HUES6 (cell line): ENCODE measurements at regions not wholly inside any gene's neighbourhood (a gene's known extent, or its start where the extent isn't known, plus 50 kb on each side); places are given as distances from the start of the nearest gene placed in this dataset.

Experiments
- H3K27ac ChIP-seq: 2 replicates; pipeline ENCODE4 v1.7.0; 2013; ENCODE audit warnings: low read depth, mild to moderate bottlenecking, low read length, inconsistent platforms
- H3K27me3 ChIP-seq: 2 replicates; pipeline ENCODE4 v1.6.1; 2013; ENCODE audit warnings: low read length; ENCODE audit not compliant: control insufficient read depth, insufficient read depth
- H3K36me3 ChIP-seq: 2 replicates; pipeline ENCODE4 v1.6.1; 2013; ENCODE audit warnings: low read length; ENCODE audit not compliant: control insufficient read depth, insufficient read depth
- H3K4me1 ChIP-seq: 2 replicates; pipeline ENCODE4 v1.6.1; 2013; ENCODE audit warnings: low read length; ENCODE audit not compliant: control insufficient read depth, insufficient read depth
- H3K4me3 ChIP-seq: 2 replicates; pipeline ENCODE4 v1.5.1; 2013; ENCODE audit warnings: low read depth, low read length
- H3K9ac ChIP-seq: one replicate; pipeline ENCODE4 v1.6.1; 2013; ENCODE audit warnings: mild to moderate bottlenecking, low read length
- H3K9me3 ChIP-seq: 2 replicates; pipeline ENCODE4 v1.6.1; 2013; ENCODE audit warnings: low read depth, low read length; ENCODE audit not compliant: control insufficient read depth, insufficient read depth

- peaks cover 10% of the 10 kb centered on the region for H3K9me3 ChIP-seq
These were observed 570.8 kb upstream of the CPEB2 start for GRCh38 chr4:14431155-14432134.

GRCh38 chr4:14434483-14434882 is 567.8 kb upstream of the CPEB2 start:
- Histone ChIP-seq H3K4me1 (no peaks in the 10 kb centered on the region), H3K9me3 (no peaks in the 10 kb centered on the region), H3K27ac (no peak overlapping the region), H3K36me3 (no peaks in the 10 kb centered on the region), H3K9ac (no peak overlapping the region), H3K27me3 (no peaks in the 10 kb centered on the region), H3K4me3 (no peak overlapping the region)

More at GRCh38 chr4:14431155-14432134, 570.8 kb upstream of the CPEB2 start:
- H3K9ac ChIP-seq = no peak overlapping the region
- no peaks in the 10 kb centered on the region for H3K36me3 ChIP-seq
- H3K27ac ChIP-seq = no peak overlapping the region
- no peak overlapping the region for H3K4me3 ChIP-seq
- H3K4me1 ChIP-seq = no peaks in the 10 kb centered on the region
- no peaks in the 10 kb centered on the region for H3K27me3 ChIP-seq

GRCh38 chr4:14434916-14435315 is 567.4 kb upstream of the CPEB2 start:
- Histone ChIP-seq H3K9me3 (no peaks in the 10 kb centered on the region), H3K27ac (no peak overlapping the region), H3K27me3 (no peaks in the 10 kb centered on the region), H3K36me3 (no peaks in the 10 kb centered on the region), H3K9ac (no peak overlapping the region), H3K4me3 (no peak overlapping the region), H3K4me1 (no peaks in the 10 kb centered on the region)

- no peaks in the 10 kb centered on the region for H3K9me3 ChIP-seq
- H3K36me3 ChIP-seq = no peaks in the 10 kb centered on the region
- H3K4me1 ChIP-seq = peaks cover 12% of the 10 kb centered on the region
- no peak overlapping the region for H3K9ac ChIP-seq
- H3K27ac ChIP-seq = no peak overlapping the region
- no peaks in the 10 kb centered on the region for H3K27me3 ChIP-seq
- no peak overlapping the region for H3K4me3 ChIP-seq
These were observed 560.7 kb upstream of the CPEB2 start for GRCh38 chr4:14441561-14441960.

GRCh38 chr4:14445882-14446281 is 556.4 kb upstream of the CPEB2 start:
- Histone ChIP-seq H3K27me3 (no peaks in the 10 kb centered on the region), H3K9ac (no peak overlapping the region), H3K4me1 (peaks cover 12% of the 10 kb centered on the region), H3K27ac (no peak overlapping the region), H3K4me3 (no peak overlapping the region), H3K36me3 (no peaks in the 10 kb centered on the region), H3K9me3 (no peaks in the 10 kb centered on the region)

GRCh38 chr4:14446311-14446710 is 556.0 kb upstream of the CPEB2 start:
- H3K9ac ChIP-seq = no peak overlapping the region

GRCh38 chr4:14446904-14447303 is 555.4 kb upstream of the CPEB2 start:
- no peak overlapping the region for H3K27ac ChIP-seq

More at GRCh38 chr4:14446311-14446710, 556.0 kb upstream of the CPEB2 start:
- Histone ChIP-seq H3K4me3 (no peak overlapping the region), H3K36me3 (no peaks in the 10 kb centered on the region), H3K27me3 (no peaks in the 10 kb centered on the region), H3K9me3 (no peaks in the 10 kb centered on the region), H3K27ac (no peak overlapping the region), H3K4me1 (peaks cover 12% of the 10 kb centered on the region)

GRCh38 chr4:14449308-14449707 is 553.0 kb upstream of the CPEB2 start:
- Histone ChIP-seq H3K36me3 (no peaks in the 10 kb centered on the region), H3K9me3 (no peaks in the 10 kb centered on the region), H3K27me3 (no peaks in the 10 kb centered on the region), H3K4me1 (peaks cover 10% of the 10 kb centered on the region), H3K4me3 (no peak overlapping the region), H3K27ac (no peak overlapping the region), H3K9ac (no peak overlapping the region)

More at GRCh38 chr4:14446904-14447303, 555.4 kb upstream of the CPEB2 start:
- no peaks in the 10 kb centered on the region for H3K9me3 ChIP-seq
- H3K9ac ChIP-seq = no peak overlapping the region
- H3K36me3 ChIP-seq = no peaks in the 10 kb centered on the region
- no peaks in the 10 kb centered on the region for H3K27me3 ChIP-seq
- H3K4me3 ChIP-seq = no peak overlapping the region
- peaks cover 12% of the 10 kb centered on the region for H3K4me1 ChIP-seq

GRCh38 chr4:14452001-14452400 is 550.3 kb upstream of the CPEB2 start:
- Histone ChIP-seq H3K9me3 (no peaks in the 10 kb centered on the region), H3K4me3 (no peak overlapping the region), H3K9ac (no peak overlapping the region), H3K27me3 (no peaks in the 10 kb centered on the region), H3K36me3 (no peaks in the 10 kb centered on the region), H3K4me1 (no peaks in the 10 kb centered on the region), H3K27ac (no peak overlapping the region)

GRCh38 chr4:14452764-14453163 is 549.5 kb upstream of the CPEB2 start:
- H3K9ac ChIP-seq = no peak overlapping the region
- H3K27me3 ChIP-seq = no peaks in the 10 kb centered on the region
- no peak overlapping the region for H3K27ac ChIP-seq
- H3K4me1 ChIP-seq = no peaks in the 10 kb centered on the region
- H3K4me3 ChIP-seq = no peak overlapping the region
- H3K9me3 ChIP-seq = no peaks in the 10 kb centered on the region
- no peaks in the 10 kb centered on the region for H3K36me3 ChIP-seq

GRCh38 chr4:14458463-14458862 is 543.8 kb upstream of the CPEB2 start:
- Histone ChIP-seq H3K4me1 (no peaks in the 10 kb centered on the region), H3K9me3 (no peaks in the 10 kb centered on the region), H3K9ac (no peak overlapping the region), H3K36me3 (no peaks in the 10 kb centered on the region), H3K27me3 (no peaks in the 10 kb centered on the region), H3K4me3 (no peak overlapping the region), H3K27ac (no peak overlapping the region)
